ENCODE measurements at regions not wholly inside any gene's neighbourhood (a gene's known extent, or its start where the extent isn't known, plus 50 kb on each side); places are given as distances from the start of the nearest gene placed in this dataset.

DNA sequence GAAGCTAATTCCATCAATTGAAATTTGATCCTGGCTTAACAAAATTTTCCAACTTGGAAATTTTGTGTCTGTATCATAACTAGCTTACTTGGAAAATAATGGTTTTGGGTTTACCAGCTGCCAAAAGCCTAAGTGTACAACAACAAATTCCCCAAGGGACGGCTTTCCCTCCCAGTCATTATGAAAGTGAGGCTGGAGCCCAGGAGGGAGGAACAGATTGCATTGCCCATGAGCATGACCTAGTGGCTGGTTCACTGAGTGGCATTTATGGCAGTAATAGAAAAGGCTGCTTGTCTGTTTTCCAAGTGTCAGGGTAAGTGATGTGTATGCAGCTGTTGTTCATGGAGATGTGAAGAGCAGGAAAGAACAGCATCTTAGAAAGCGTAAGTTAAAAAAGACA is 70.8 kb upstream of the HHIP start (continued):
- TF ChIP-seq, protein P1, sequence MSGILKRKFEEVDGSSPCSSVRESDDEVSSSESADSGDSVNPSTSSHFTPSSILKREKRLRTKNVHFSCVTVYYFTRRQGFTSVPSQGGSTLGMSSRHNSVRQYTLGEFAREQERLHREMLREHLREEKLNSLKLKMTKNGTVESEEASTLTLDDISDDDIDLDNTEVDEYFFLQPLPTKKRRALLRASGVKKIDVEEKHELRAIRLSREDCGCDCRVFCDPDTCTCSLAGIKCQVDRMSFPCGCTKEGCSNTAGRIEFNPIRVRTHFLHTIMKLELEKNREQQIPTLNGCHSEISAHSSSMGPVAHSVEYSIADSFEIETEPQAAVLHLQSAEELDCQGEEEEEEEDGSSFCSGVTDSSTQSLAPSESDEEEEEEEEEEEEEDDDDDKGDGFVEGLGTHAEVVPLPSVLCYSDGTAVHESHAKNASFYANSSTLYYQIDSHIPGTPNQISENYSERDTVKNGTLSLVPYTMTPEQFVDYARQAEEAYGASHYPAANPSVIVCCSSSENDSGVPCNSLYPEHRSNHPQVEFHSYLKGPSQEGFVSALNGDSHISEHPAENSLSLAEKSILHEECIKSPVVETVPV (CRISPR knock-in tag; IDR thresholded peaks at IDR 0.05) = no peak
- TF ChIP-seq ZNF70 (CRISPR knock-in tag; IDR thresholded peaks at IDR 0.05) (no peak), ZFP3 (CRISPR knock-in tag; IDR thresholded peaks at IDR 0.05) (no peak), ISL1 (CRISPR knock-in tag; IDR thresholded peaks at IDR 0.05) (no peak), ARNTL (CRISPR knock-in tag; IDR thresholded peaks at IDR 0.05; ENCODE audit: borderline replicate concordance, low read depth) (no peak)

DNA sequence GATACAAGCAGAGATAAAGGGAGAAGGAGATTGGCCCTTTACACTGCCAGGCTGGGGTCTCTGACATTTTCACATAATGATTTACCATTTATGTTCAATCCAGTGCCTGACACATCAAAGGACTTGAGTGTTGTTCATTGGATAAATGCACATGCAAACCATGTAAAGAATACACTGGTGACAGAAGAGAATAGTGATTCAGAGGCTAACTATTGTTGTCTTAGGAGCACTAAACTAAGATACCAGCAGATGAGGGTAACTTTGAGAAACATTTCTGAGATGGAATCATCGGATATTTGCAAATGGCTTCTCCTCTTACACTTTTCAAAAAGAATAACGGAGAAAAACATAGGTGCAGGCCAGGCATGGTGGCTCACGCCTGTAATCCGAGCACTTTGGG is 67.3 kb upstream of the HHIP start:
- TF ChIP-seq ZNF565 (CRISPR knock-in tag; conservative IDR thresholded peaks at IDR 0.05; ENCODE audit: low read depth) (no peak), ZC3H10 (CRISPR knock-in tag; IDR thresholded peaks at IDR 0.05) (no peak), GLIS3 (CRISPR knock-in tag; IDR thresholded peaks at IDR 0.05) (no peak), ZNF70 (CRISPR knock-in tag; IDR thresholded peaks at IDR 0.05) (no peak), ZFP30 (CRISPR knock-in tag; IDR thresholded peaks at IDR 0.05) (no peak), ZFP3 (CRISPR knock-in tag; IDR thresholded peaks at IDR 0.05) (no peak), TCF4 (CRISPR knock-in tag; IDR thresholded peaks at IDR 0.05; ENCODE audit: borderline replicate concordance) (no peak), RARB (CRISPR knock-in tag; IDR thresholded peaks at IDR 0.05) (no peak), ZNF8 (CRISPR knock-in tag; IDR thresholded peaks at IDR 0.05) (no peak), ESRRG (CRISPR knock-in tag; IDR thresholded peaks at IDR 0.05) (no peak)
- TF ChIP-seq, protein P2, sequence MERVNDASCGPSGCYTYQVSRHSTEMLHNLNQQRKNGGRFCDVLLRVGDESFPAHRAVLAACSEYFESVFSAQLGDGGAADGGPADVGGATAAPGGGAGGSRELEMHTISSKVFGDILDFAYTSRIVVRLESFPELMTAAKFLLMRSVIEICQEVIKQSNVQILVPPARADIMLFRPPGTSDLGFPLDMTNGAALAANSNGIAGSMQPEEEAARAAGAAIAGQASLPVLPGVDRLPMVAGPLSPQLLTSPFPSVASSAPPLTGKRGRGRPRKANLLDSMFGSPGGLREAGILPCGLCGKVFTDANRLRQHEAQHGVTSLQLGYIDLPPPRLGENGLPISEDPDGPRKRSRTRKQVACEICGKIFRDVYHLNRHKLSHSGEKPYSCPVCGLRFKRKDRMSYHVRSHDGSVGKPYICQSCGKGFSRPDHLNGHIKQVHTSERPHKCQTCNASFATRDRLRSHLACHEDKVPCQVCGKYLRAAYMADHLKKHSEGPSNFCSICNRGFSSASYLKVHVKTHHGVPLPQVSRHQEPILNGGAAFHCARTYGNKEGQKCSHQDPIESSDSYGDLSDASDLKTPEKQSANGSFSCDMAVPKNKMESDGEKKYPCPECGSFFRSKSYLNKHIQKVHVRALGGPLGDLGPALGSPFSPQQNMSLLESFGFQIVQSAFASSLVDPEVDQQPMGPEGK (CRISPR knock-in tag; IDR thresholded peaks at IDR 0.05; ENCODE audit: borderline replicate concordance) = no peak
- TF ChIP-seq, protein P3, sequence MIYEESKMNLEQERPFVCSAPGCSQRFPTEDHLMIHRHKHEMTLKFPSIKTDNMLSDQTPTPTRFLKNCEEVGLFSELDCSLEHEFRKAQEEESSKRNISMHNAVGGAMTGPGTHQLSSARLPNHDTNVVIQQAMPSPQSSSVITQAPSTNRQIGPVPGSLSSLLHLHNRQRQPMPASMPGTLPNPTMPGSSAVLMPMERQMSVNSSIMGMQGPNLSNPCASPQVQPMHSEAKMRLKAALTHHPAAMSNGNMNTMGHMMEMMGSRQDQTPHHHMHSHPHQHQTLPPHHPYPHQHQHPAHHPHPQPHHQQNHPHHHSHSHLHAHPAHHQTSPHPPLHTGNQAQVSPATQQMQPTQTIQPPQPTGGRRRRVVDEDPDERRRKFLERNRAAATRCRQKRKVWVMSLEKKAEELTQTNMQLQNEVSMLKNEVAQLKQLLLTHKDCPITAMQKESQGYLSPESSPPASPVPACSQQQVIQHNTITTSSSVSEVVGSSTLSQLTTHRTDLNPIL (CRISPR knock-in tag; IDR thresholded peaks at IDR 0.05; ENCODE audit: low read depth) = no peak
- TF ChIP-seq, protein P4, sequence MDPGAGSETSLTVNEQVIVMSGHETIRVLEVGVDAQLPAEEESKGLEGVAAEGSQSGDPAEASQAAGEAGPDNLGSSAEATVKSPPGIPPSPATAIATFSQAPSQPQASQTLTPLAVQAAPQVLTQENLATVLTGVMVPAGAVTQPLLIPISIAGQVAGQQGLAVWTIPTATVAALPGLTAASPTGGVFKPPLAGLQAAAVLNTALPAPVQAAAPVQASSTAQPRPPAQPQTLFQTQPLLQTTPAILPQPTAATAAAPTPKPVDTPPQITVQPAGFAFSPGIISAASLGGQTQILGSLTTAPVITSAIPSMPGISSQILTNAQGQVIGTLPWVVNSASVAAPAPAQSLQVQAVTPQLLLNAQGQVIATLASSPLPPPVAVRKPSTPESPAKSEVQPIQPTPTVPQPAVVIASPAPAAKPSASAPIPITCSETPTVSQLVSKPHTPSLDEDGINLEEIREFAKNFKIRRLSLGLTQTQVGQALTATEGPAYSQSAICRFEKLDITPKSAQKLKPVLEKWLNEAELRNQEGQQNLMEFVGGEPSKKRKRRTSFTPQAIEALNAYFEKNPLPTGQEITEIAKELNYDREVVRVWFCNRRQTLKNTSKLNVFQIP (CRISPR knock-in tag; IDR thresholded peaks at IDR 0.05; ENCODE audit: borderline replicate concordance, low read depth) = no peak
- TF ChIP-seq, protein P5, sequence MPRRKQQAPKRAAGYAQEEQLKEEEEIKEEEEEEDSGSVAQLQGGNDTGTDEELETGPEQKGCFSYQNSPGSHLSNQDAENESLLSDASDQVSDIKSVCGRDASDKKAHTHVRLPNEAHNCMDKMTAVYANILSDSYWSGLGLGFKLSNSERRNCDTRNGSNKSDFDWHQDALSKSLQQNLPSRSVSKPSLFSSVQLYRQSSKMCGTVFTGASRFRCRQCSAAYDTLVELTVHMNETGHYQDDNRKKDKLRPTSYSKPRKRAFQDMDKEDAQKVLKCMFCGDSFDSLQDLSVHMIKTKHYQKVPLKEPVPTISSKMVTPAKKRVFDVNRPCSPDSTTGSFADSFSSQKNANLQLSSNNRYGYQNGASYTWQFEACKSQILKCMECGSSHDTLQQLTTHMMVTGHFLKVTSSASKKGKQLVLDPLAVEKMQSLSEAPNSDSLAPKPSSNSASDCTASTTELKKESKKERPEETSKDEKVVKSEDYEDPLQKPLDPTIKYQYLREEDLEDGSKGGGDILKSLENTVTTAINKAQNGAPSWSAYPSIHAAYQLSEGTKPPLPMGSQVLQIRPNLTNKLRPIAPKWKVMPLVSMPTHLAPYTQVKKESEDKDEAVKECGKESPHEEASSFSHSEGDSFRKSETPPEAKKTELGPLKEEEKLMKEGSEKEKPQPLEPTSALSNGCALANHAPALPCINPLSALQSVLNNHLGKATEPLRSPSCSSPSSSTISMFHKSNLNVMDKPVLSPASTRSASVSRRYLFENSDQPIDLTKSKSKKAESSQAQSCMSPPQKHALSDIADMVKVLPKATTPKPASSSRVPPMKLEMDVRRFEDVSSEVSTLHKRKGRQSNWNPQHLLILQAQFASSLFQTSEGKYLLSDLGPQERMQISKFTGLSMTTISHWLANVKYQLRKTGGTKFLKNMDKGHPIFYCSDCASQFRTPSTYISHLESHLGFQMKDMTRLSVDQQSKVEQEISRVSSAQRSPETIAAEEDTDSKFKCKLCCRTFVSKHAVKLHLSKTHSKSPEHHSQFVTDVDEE (CRISPR knock-in tag; IDR thresholded peaks at IDR 0.05) = no peak
- no peak for ATAC-seq

DNA sequence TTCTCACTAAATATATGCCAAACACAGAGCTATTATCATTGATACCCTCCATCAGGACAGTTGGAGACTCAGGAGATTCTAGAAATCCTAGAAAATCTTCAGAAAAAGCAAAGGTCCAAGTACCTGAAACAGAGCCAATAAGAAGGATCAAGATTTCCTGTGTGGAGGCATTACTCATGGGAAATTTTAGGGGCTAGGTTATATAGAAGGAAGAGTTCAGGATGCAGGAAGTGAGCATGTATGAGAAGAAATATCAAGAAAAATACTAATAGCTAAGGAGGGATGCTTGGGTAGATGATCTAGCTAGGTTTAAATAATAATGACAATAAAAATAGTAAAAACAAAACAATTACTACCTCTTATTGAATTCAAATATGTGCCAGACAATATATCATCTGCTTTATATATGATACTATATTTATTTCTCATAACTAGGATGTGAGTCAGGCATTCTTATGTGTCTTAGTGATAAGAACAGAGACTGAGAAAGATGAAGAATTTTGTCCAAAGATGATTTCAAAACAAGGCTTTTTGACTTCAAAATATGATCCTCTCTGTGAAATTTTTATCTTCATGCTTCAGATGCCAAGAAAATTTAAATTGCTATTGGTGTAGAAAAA is 66.4 kb upstream of the HHIP start:
- peak; percentile 69 for ATAC-seq
- peak; percentile 20; the same call in 1 of the 2 replicates for TF ChIP-seq ISL1 (CRISPR knock-in tag; IDR thresholded peaks at IDR 0.05)
- no peak for TF ChIP-seq ZFP30 (CRISPR knock-in tag; IDR thresholded peaks at IDR 0.05)

DNA sequence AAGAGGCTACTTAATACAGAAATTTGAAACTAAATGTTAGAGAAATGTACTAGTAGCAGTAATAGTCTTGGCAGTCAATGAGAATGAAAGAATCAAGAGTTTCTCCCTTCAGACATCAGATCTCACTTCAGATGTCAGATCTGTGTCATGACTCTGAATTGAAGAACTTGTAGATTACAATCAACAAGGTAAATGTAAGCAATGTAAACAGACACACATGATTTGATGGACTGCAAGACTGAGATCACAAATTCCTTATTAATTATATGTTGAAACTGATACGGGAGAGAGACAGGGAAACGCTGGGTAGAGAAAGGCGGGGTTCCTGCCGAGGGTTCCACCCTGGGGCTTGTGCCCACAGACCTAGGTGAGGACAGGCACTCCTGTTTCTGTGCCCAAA is 65.5 kb upstream of the HHIP start:
- ATAC-seq = peak; percentile 33; the same call in 2 of the 3 replicates
- TF ChIP-seq ZC3H10 (CRISPR knock-in tag; IDR thresholded peaks at IDR 0.05) (no peak), TCF4 (CRISPR knock-in tag; IDR thresholded peaks at IDR 0.05; ENCODE audit: borderline replicate concordance) (no peak), ZNF70 (CRISPR knock-in tag; IDR thresholded peaks at IDR 0.05) (no peak), SNAI2 (CRISPR knock-in tag; IDR thresholded peaks at IDR 0.05) (no peak), GLIS3 (CRISPR knock-in tag; IDR thresholded peaks at IDR 0.05) (no peak), ISL1 (CRISPR knock-in tag; IDR thresholded peaks at IDR 0.05) (no peak), CSDC2 (CRISPR knock-in tag; IDR thresholded peaks at IDR 0.05) (no peak), ARNTL (CRISPR knock-in tag; IDR thresholded peaks at IDR 0.05; ENCODE audit: borderline replicate concordance, low read depth) (no peak), ZFP3 (CRISPR knock-in tag; IDR thresholded peaks at IDR 0.05) (no peak), RARB (CRISPR knock-in tag; IDR thresholded peaks at IDR 0.05) (no peak), ZFP30 (CRISPR knock-in tag; IDR thresholded peaks at IDR 0.05) (no peak)
- TF ChIP-seq, protein P5 (CRISPR knock-in tag; IDR thresholded peaks at IDR 0.05) = no peak
- TF ChIP-seq, protein P4 (CRISPR knock-in tag; IDR thresholded peaks at IDR 0.05; ENCODE audit: borderline replicate concordance, low read depth) = no peak
